SK-N-SH (cell line): ENCODE measurements at regions not wholly inside any gene's neighbourhood (a gene's known extent, or its start where the extent isn't known, plus 50 kb on each side); places are given as distances from the start of the nearest gene placed in this dataset.

Source experiments
- CTCF ChIA-PET: fragments of 300-600, 350-600 bp; formaldehyde crosslinking; extraction: SDS; loops from one replicate; lab custom pipeline; 2021; lab: Yijun Ruan, JAX
- POLR2A ChIA-PET: fragments of 350-600 bp; sonication (Branson Sonifier 250); formaldehyde crosslinking; extraction: SDS; loops from one replicate; lab custom pipeline; 2020; ENCODE audit warnings: antibody characterized with exemption, inconsistent platforms; lab: Yijun Ruan, JAX
- DNase-seq: peaks from one replicate; pipeline ENCODE4 v3.0.0; 2012
- H2AFZ ChIP-seq: fragments of 200-600 bp; sonication (generic); 2 replicates; pipeline ENCODE4 v1.8.1; 2016; ENCODE audit warnings: antibody characterized with exemption, mild to moderate bottlenecking, low read depth
- H3F3A ChIP-seq: fragments of 200-600 bp; sonication (generic); replicated peaks from 2 replicates; pipeline ENCODE3; 2016; ENCODE audit warnings: antibody characterized with exemption, mild to moderate bottlenecking; ENCODE audit not compliant: insufficient read depth
- H3K27ac ChIP-seq, 2 experiments: fragments of 200-500 bp in 1 of 2; fragments of 200-600 bp in 1 of 2; sonication (Bioruptor generic) in 1 of 2; sonication (generic), shearing (Covaris generic) in 1 of 2; 2 replicates each; pipeline versions ENCODE4 v1.5.1 to v1.6.1; 2014 to 2016; ENCODE audit warnings: low read depth in 2 of 2, inconsistent platforms in 1 of 2, low read length in 1 of 2, mild to moderate bottlenecking in 1 of 2, mixed read lengths in 1 of 2
- H3K27me3 ChIP-seq: fragments of 200-600 bp; sonication (generic), shearing (Covaris generic); 2 replicates; pipeline ENCODE4 v1.6.1; 2016; ENCODE audit warnings: mixed run types; ENCODE audit not compliant: insufficient read depth
- H3K36me3 ChIP-seq, 2 experiments: fragments of 200-500 bp in 1 of 2; fragments of 200-600 bp in 1 of 2; sonication (Bioruptor generic) in 1 of 2; sonication (generic) in 1 of 2; replicated peaks in 1 of 2; 2 replicates each; pipeline versions ENCODE3 to v1.5.1; 2014 to 2016; ENCODE audit warnings: low read length in 1 of 2, mild to moderate bottlenecking in 1 of 2; ENCODE audit not compliant: insufficient read depth in 2 of 2, control insufficient read depth in 1 of 2
- H3K4me1 ChIP-seq, 2 experiments: fragments of 200-500 bp in 1 of 2; fragments of 200-600 bp in 1 of 2; sonication (Bioruptor generic) in 1 of 2; sonication (generic), shearing (Covaris generic) in 1 of 2; 2 replicates each; pipeline versions ENCODE4 v1.5.1 to v1.6.1; 2014 to 2016; ENCODE audit warnings: low read depth in 1 of 2, low read length in 1 of 2, mixed run types in 1 of 2; ENCODE audit not compliant: insufficient read depth in 2 of 2, control insufficient read depth in 1 of 2
- H3K4me2 ChIP-seq: fragments of 200-600 bp; sonication (generic), shearing (Covaris generic); 2 replicates; pipeline ENCODE4 v1.6.1; 2017; ENCODE audit warnings: mixed run types
- H3K4me3 ChIP-seq, 2 experiments: fragments of 200-500 bp in 1 of 2; fragments of 200-600 bp in 1 of 2; sonication (Bioruptor generic) in 1 of 2; sonication (generic), shearing (Covaris generic) in 1 of 2; 2 replicates each; pipeline versions ENCODE4 v1.5.1 to v1.8.1; 2014 to 2016; ENCODE audit warnings: low read depth in 2 of 2, inconsistent platforms in 1 of 2, low read length in 1 of 2, mild to moderate bottlenecking in 1 of 2, mixed read lengths in 1 of 2, moderate library complexity in 1 of 2
- H3K79me2 ChIP-seq: fragments of 200-600 bp; sonication (generic); 2 replicates; pipeline ENCODE4 v1.8.1; 2017; ENCODE audit warnings: mild to moderate bottlenecking; ENCODE audit not compliant: insufficient read depth
- H3K9ac ChIP-seq: fragments of 200-600 bp; sonication (generic); 2 replicates; pipeline ENCODE4 v1.6.1; 2017; ENCODE audit warnings: mixed run types
- H3K9me2 ChIP-seq: fragments of 200-600 bp; sonication (generic); 2 replicates; pipeline ENCODE4 v1.6.1; 2017; ENCODE audit warnings: mixed run types
- H3K9me3 ChIP-seq: fragments of 200-600 bp; sonication (generic); 2 replicates; pipeline ENCODE4 v1.6.1; 2017; ENCODE audit warnings: mixed run types, mild to moderate bottlenecking, moderate library complexity
- H4K20me1 ChIP-seq: fragments of 200-600 bp; sonication (generic); 2 replicates; pipeline ENCODE4 v1.6.1; 2017; ENCODE audit warnings: mild to moderate bottlenecking, mixed run types; ENCODE audit not compliant: insufficient read depth
- CHD2 ChIP-seq: fragments of 150-350 bp; IDR thresholded peaks from 2 replicates; pipeline ENCODE4 v1.6.1; 2018; ENCODE audit warnings: low read length; ENCODE audit not compliant: partially characterized antibody
- ELF1 ChIP-seq: IDR thresholded peaks from 2 replicates; pipeline ENCODE4 v1.4.0; 2012
- EP300 ChIP-seq, 2 experiments: IDR thresholded peaks; 2 replicates each; pipeline versions ENCODE4 v1.4.0 to v1.6.1; 2012; ENCODE audit warnings: borderline replicate concordance in 1 of 2, low read depth in 1 of 2, low read length in 1 of 2
- EZH2phosphoT487 ChIP-seq: fragments of 200-600 bp; sonication (generic); IDR thresholded peaks from 2 replicates; pipeline ENCODE4 v1.6.1; 2017; ENCODE audit warnings: low read depth, mixed run types, mild to moderate bottlenecking, antibody characterized with exemption, moderate library complexity, borderline replicate concordance
- FOXJ3 ChIP-seq: sonication (generic); formaldehyde crosslinking; IDR thresholded peaks from 2 replicates; pipeline ENCODE4 v1.5.1; 2020; ENCODE audit warnings: mild to moderate bottlenecking, missing genetic modification reagents
- FOXM1 ChIP-seq: IDR thresholded peaks from 2 replicates; pipeline ENCODE4 v1.4.0; 2012; ENCODE audit warnings: low read depth, mild to moderate bottlenecking
- GABPA ChIP-seq: IDR thresholded peaks from 2 replicates; pipeline ENCODE4 v1.4.0; 2012; ENCODE audit warnings: low read depth, mild to moderate bottlenecking
- GATA2 ChIP-seq: sonication (generic); formaldehyde crosslinking; IDR thresholded peaks from 2 replicates; pipeline ENCODE4 v1.5.0; 2020; ENCODE audit warnings: mild to moderate bottlenecking, missing genetic modification reagents
- JUND ChIP-seq: IDR thresholded peaks from 2 replicates; pipeline ENCODE4 v1.4.0; 2012
- MEF2A ChIP-seq: IDR thresholded peaks from 2 replicates; pipeline ENCODE4 v1.4.0; 2012; ENCODE audit warnings: low read depth, borderline replicate concordance
- NFIC ChIP-seq: IDR thresholded peaks from 2 replicates; pipeline ENCODE4 v1.4.0; 2012; ENCODE audit warnings: borderline replicate concordance
- NRF1 ChIP-seq: IDR thresholded peaks from 2 replicates; pipeline ENCODE4 v1.6.1; 2012; ENCODE audit warnings: low read depth, mild to moderate bottlenecking, low read length
- RXRA ChIP-seq: IDR thresholded peaks from 2 replicates; pipeline ENCODE4 v1.4.0; 2012; ENCODE audit warnings: low read depth, mild to moderate bottlenecking, borderline replicate concordance
- TAF1 ChIP-seq: IDR thresholded peaks from 2 replicates; pipeline ENCODE4 v1.6.1; 2012; ENCODE audit warnings: low read depth, mild to moderate bottlenecking, low read length, moderate library complexity, borderline replicate concordance
- YY1 ChIP-seq: IDR thresholded peaks from 2 replicates; pipeline ENCODE4 v1.4.0; 2012; ENCODE audit warnings: low read depth, mild to moderate bottlenecking
- WGBS: methylation state at CpG from one replicate; pipeline ENCODE4 v1.1.6; 2017; ENCODE audit warnings: low lambda C conversion rate; 5-methylcytosine and 5-hydroxymethylcytosine counted together
- TF ChIP-seq, protein P1 (sequence below): IDR thresholded peaks from 2 replicates; pipeline ENCODE4 v1.4.0; 2012; ENCODE audit warnings: low read depth
- TF ChIP-seq, protein P2 (sequence below): fragments of 150-350 bp; IDR thresholded peaks from 2 replicates; pipeline ENCODE4 v1.6.1; 2016; ENCODE audit warnings: mild to moderate bottlenecking, low read depth, low read length
- TF ChIP-seq, protein P3 (sequence below): fragments of 150-350 bp; IDR thresholded peaks from 2 replicates; pipeline ENCODE4 v1.6.1; 2017; ENCODE audit warnings: antibody characterized with exemption, low read length, low read depth, borderline replicate concordance
- TF ChIP-seq, protein P4 (sequence below): IDR thresholded peaks from 2 replicates; pipeline ENCODE4 v1.6.1; 2012; ENCODE audit warnings: mild to moderate bottlenecking, low read depth, low read length, moderate library complexity
- TF ChIP-seq, protein P5 (sequence below): IDR thresholded peaks from 2 replicates; pipeline ENCODE4 v1.4.0; 2012; ENCODE audit warnings: low read depth, borderline replicate concordance

DNA sequence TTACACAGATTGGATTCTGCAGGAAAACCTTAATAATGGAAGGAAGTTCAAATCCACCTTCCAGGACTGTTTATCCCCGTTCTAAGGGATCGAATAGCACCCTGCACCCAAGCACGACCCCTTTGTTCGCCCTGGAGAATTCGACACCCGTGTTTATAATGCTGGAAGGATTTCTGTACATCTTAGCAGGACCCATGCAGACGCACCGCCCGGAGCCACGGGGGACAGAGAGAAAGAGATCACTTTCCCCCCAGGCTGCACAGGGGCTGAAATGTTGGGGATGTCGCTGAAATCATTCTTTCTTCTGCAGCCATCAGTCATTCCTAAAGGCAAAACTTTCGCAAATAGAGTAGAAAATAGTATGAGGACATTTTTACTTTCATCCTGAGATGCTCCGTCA is 238.7 kb upstream of the SALL3 start:
- Histone ChIP-seq H3K4me1 (no peaks in the 10 kb centered on the region), H3K36me3 (no peaks in the 10 kb centered on the region), H2AFZ (no peak overlapping the region), H3F3A (no peaks in the 10 kb centered on the region), H3K79me2 (no peaks in the 10 kb centered on the region), H3K27ac (no peak overlapping the region), H3K27me3 (peaks cover 17% of the 10 kb centered on the region), H3K9ac (no peak overlapping the region), H3K9me3 (no peaks in the 10 kb centered on the region), H4K20me1 (no peaks in the 10 kb centered on the region), H3K4me3 (no peak overlapping the region), H3K4me2 (no peak overlapping the region), H3K9me2 (no peaks in the 10 kb centered on the region)
- CTCF ChIA-PET = no interaction called here
- DNase-seq = no peak
- TF ChIP-seq, protein P1, sequence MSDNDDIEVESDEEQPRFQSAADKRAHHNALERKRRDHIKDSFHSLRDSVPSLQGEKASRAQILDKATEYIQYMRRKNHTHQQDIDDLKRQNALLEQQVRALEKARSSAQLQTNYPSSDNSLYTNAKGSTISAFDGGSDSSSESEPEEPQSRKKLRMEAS = no peak
- TF ChIP-seq RXRA = no peak
- no peak for TF ChIP-seq NFIC
- no peak for TF ChIP-seq YY1
- no peak for TF ChIP-seq NRF1
- TF ChIP-seq FOXM1 = no peak
- TF ChIP-seq CHD2 = no peak
- TF ChIP-seq JUND = no peak
- TF ChIP-seq, protein P2, sequence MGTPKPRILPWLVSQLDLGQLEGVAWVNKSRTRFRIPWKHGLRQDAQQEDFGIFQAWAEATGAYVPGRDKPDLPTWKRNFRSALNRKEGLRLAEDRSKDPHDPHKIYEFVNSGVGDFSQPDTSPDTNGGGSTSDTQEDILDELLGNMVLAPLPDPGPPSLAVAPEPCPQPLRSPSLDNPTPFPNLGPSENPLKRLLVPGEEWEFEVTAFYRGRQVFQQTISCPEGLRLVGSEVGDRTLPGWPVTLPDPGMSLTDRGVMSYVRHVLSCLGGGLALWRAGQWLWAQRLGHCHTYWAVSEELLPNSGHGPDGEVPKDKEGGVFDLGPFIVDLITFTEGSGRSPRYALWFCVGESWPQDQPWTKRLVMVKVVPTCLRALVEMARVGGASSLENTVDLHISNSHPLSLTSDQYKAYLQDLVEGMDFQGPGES = no peak
- no peak for TF ChIP-seq EZH2phosphoT487
- TF ChIP-seq FOXJ3 = no peak
- TF ChIP-seq, protein P3, sequence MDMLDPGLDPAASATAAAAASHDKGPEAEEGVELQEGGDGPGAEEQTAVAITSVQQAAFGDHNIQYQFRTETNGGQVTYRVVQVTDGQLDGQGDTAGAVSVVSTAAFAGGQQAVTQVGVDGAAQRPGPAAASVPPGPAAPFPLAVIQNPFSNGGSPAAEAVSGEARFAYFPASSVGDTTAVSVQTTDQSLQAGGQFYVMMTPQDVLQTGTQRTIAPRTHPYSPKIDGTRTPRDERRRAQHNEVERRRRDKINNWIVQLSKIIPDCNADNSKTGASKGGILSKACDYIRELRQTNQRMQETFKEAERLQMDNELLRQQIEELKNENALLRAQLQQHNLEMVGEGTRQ = no peak
- TF ChIP-seq MEF2A = no peak
- no peak for TF ChIP-seq GATA2 (CRISPR knock-in tag)
- no peak for TF ChIP-seq GABPA
- no peak for TF ChIP-seq EP300 (IDR thresholded peaks at IDR 0.05; ENCODE audit: borderline replicate concordance in 1 of 2, low read depth in 1 of 2, low read length in 1 of 2)
- WGBS = 12% methylated on average over 13 of the region's 13 CpGs
- POLR2A ChIA-PET = no interaction called here

DNA sequence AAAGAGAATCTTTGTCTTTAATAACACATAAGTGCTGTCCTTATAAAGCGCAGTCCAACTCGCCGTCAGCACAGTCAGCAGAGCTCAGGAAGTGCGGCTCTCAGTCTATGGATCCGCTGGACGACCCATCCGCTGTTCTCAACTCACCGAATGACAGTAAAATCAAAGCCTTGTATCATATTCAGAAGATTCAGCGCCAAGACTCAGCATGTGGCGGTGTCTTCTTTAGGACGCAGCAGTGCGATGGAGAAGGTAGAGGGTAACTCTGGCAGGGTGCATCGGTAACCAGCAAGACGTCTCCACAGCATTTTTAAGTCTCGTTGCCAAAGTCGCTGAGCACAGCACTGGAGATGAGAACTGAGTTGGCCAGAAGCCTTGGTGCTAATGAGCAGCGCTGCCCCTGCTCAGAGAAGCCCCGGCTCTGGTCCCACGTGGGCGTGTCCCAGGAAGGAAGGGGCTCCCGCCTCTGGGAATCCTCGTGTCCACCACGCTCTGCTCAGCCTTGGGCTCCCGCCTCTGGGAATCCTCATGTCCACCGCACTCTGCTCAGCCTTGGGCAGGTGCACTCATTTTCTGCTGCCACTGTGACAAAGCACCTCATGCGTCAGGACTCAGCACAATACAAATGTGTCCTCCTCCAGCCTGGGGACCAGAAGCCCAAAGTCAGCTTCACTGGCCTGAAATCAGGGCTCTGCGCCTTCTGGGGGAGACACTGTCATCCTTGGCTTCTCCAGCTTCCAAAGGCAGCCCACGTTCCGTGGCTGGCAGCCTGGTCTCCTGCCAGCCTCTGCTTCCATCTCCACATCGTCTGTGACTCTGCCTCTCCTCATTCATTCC is 238.0 kb upstream of the SALL3 start:
- POLR2A ChIA-PET = no interaction called here
- no peak for TF ChIP-seq NRF1
- TF ChIP-seq, protein P4, sequence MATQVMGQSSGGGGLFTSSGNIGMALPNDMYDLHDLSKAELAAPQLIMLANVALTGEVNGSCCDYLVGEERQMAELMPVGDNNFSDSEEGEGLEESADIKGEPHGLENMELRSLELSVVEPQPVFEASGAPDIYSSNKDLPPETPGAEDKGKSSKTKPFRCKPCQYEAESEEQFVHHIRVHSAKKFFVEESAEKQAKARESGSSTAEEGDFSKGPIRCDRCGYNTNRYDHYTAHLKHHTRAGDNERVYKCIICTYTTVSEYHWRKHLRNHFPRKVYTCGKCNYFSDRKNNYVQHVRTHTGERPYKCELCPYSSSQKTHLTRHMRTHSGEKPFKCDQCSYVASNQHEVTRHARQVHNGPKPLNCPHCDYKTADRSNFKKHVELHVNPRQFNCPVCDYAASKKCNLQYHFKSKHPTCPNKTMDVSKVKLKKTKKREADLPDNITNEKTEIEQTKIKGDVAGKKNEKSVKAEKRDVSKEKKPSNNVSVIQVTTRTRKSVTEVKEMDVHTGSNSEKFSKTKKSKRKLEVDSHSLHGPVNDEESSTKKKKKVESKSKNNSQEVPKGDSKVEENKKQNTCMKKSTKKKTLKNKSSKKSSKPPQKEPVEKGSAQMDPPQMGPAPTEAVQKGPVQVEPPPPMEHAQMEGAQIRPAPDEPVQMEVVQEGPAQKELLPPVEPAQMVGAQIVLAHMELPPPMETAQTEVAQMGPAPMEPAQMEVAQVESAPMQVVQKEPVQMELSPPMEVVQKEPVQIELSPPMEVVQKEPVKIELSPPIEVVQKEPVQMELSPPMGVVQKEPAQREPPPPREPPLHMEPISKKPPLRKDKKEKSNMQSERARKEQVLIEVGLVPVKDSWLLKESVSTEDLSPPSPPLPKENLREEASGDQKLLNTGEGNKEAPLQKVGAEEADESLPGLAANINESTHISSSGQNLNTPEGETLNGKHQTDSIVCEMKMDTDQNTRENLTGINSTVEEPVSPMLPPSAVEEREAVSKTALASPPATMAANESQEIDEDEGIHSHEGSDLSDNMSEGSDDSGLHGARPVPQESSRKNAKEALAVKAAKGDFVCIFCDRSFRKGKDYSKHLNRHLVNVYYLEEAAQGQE = no peak
- TF ChIP-seq GATA2 (CRISPR knock-in tag) = no peak
- TF ChIP-seq RXRA = no peak
- TF ChIP-seq, protein P5, sequence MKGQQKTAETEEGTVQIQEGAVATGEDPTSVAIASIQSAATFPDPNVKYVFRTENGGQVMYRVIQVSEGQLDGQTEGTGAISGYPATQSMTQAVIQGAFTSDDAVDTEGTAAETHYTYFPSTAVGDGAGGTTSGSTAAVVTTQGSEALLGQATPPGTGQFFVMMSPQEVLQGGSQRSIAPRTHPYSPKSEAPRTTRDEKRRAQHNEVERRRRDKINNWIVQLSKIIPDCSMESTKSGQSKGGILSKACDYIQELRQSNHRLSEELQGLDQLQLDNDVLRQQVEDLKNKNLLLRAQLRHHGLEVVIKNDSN = no peak
- no peak for TF ChIP-seq TAF1
- TF ChIP-seq ELF1 = no peak
- TF ChIP-seq GABPA = no peak
- TF ChIP-seq, protein P2 = no peak

More for the DNA sequence above, 238.0 kb upstream of the SALL3 start:
- peaks cover 13% of the 10 kb centered on the region for H3K27me3 ChIP-seq
- H3K4me3 ChIP-seq = no peak overlapping the region
- H3K4me2 ChIP-seq = no peak overlapping the region
- H3K36me3 ChIP-seq = no peaks in the 10 kb centered on the region
- DNase-seq = no peak
- no peak overlapping the region for H3K9ac ChIP-seq
- no peaks in the 10 kb centered on the region for H3K9me3 ChIP-seq
- no peak overlapping the region for H2AFZ ChIP-seq
- CTCF ChIA-PET = no interaction called here
- H3K9me2 ChIP-seq = no peaks in the 10 kb centered on the region
- no peaks in the 10 kb centered on the region for H3K79me2 ChIP-seq
- no peaks in the 10 kb centered on the region for H4K20me1 ChIP-seq
- no peaks in the 10 kb centered on the region for H3K4me1 ChIP-seq
- WGBS = 23% methylated on average over 22 of the region's 30 CpGs
- H3K27ac ChIP-seq = no peak overlapping the region
- H3F3A ChIP-seq = no peaks in the 10 kb centered on the region
